LNCaP clone FGC (cell line): ENCODE measurements at regions not wholly inside any gene's neighbourhood (a gene's known extent, or its start where the extent isn't known, plus 50 kb on each side); places are given as distances from the start of the nearest gene placed in this dataset.

Source experiments
- DNase-seq: peaks from one replicate; pipeline ENCODE4 v3.0.0-alpha.2; 2011; ENCODE audit warnings: low read depth
- H3K4me3 ChIP-seq: 2 replicates; pipeline ENCODE4 v1.5.1; 2011; ENCODE audit warnings: mild to moderate bottlenecking, low read depth, low read length, control low read depth
- TF ChIP-seq, protein P1 (sequence below): IDR thresholded peaks from 2 replicates; pipeline ENCODE4 v1.5.1; 2012; ENCODE audit warnings: mild to moderate bottlenecking; ENCODE audit not compliant: control insufficient read depth, insufficient read depth; ENCODE audit errors: extremely low read depth

DNA sequence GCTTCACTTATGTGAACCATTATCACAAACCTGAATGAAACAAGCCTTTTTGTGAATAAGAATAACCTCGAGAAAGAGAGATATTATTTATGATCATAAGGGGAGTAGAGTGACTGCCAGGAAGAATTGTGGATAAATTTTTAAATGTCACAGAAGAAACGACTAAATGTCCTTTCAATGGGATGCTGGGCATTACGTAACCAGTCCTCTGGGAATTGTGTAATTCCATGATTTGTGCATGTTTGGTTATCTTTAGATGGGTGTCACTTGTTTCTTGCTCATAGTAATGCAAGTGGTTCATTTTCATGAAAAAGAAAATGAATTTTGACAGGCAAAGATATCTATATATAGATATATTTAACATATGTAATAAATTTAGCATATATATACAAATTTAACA, 379.5 kb upstream of the AGTR1 start:
- TF ChIP-seq, protein P1, sequence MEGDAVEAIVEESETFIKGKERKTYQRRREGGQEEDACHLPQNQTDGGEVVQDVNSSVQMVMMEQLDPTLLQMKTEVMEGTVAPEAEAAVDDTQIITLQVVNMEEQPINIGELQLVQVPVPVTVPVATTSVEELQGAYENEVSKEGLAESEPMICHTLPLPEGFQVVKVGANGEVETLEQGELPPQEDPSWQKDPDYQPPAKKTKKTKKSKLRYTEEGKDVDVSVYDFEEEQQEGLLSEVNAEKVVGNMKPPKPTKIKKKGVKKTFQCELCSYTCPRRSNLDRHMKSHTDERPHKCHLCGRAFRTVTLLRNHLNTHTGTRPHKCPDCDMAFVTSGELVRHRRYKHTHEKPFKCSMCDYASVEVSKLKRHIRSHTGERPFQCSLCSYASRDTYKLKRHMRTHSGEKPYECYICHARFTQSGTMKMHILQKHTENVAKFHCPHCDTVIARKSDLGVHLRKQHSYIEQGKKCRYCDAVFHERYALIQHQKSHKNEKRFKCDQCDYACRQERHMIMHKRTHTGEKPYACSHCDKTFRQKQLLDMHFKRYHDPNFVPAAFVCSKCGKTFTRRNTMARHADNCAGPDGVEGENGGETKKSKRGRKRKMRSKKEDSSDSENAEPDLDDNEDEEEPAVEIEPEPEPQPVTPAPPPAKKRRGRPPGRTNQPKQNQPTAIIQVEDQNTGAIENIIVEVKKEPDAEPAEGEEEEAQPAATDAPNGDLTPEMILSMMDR = no peak
- no peak for DNase-seq
- no peak overlapping the region for H3K4me3 ChIP-seq

DNA sequence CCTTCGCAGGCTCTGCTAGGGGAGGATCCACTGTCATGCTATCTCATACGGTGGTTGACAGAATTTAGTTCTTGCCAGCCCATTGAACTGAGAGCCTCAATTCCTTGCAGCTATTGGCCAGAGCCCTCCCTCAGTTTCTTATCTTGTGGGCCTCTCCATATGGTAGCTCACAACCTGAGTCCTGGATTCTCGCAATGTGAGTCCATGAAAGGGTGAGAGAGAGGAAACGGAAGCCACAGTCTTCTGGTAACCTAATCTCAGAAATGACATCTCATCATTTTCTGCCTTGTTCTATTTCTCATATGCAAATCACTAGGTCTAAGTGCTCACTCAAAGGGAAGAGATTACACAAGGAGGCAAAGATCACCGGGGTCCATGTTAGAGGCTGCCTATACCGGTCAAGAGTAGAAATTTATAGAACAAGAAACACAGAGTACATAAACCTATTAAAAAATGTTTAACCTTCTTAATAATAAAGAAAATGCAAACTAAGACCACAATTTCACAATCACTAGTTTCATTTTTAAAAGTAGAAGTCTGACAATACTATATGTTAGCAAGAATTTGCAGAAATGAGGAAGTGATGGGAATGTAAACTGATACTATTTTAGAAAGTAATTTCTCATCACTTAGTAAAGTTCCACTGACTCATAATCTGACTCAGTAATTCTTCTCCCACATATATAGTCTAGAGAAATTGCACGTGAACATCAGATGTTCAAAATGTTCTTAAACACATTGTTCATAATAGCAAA, 378.4 kb upstream of the AGTR1 start:
- no peak for DNase-seq
- H3K4me3 ChIP-seq = no peak overlapping the region
- TF ChIP-seq, protein P1 = no peak

DNA sequence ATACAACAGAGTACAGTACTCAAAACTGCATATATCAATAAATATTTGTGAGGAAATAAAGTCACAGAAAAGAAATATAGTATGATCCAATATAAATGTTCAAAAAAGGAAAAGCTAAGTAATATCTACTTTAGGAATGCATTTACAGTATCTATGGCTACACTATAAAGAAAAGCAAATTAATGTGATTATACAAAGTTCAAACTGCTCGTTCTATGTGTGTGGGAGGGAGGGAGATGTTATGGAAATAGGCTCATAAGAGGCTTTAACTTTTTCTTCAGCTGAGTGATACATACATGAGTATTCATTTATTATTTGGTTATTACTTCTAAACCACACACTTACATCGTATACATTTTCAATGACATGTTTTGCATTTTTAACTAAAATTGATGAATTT, 377.7 kb upstream of the AGTR1 start:
- DNase-seq = no peak
- H3K4me3 ChIP-seq = no peak overlapping the region
- TF ChIP-seq, protein P1 = no peak

DNA sequence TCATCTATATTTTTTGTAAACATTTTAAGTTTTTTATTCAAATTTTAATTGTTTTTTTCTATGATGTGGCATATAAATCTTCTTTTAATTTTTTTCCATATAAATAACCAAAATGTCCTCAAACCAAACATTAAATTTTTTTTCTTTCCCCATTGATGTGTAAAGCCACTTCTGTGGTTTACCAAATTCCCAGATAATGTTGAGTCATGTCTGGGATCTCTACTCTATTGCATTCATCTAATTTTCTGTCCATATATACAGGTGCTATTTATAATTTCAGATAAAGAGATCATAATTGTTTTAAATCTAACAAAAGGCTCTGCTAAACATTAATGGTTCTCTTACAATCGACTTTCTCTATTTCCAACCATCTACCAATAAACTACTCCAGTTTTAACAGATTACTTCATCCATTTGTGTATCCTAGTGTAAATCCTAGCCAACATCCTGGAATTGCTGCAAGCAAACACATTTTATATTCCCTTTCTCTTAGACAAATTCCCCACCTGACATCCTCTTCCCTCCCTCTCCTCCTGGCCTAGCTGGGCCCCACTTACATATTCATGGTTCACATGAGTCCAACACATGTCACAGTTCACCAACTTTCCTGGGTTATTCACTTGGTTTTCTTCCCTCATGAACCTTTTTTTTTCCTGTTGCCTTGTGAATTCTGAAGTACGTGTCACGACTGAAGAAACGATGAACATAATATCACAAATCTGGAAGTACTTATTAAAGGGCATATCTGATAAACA, 368.0 kb upstream of the AGTR1 start:
- TF ChIP-seq, protein P1 = no peak
- H3K4me3 ChIP-seq = no peak overlapping the region
- DNase-seq = no peak

DNA sequence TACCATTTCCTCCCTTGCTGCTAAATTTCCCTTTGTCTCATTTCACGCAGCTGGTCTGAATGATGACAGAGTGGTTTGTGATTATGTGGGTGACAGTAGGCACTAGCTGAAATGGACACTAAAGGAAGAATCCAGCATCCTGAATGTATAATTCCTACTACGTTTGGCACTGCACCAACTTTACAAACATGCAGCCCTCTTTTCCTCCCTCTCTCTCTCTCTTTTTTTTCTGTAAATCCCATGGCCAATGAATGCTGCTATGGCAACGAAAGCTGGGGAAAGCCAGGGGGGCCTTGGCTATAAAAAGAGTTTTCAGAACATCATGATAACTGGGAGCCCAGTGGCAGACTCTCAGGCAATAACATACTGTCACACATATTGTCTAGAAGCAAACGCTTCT, 367.2 kb upstream of the AGTR1 start:
- no peak overlapping the region for H3K4me3 ChIP-seq
- TF ChIP-seq, protein P1 = no peak
- DNase-seq = no peak

DNA sequence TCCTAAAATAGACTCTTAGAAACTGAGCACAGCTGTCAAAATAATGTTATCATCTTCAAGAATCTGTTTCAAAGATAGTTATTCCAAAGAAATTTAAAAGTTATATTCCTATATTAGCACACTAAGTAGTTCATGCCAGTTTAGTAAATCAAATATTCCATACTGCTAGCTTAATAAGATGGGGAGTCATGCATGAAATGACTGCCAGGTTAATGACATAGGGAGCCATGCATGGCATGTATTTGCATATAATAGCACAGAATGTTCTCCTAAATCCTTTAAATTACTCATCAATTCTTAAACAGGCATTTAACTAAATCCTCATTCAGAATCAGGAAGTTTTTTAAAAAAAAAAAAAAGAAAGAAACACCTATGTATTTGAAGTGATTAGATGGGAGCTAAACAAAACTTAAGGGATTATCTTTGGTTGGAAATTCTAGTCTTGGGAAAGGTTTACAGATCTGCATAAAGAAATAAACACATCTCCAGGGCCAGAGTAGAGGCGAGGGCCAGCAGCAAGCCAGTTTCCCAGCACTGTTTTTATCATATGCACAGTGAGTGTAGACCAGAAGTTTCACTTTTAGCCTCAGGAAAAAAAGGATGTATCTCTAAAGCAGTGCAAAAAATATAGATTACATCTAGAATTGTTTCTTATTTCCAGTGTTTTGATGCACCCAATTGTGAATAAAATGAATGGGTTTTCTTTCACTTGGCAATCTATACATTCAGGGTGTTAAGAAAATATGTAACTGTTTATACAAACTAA, 366.4 kb upstream of the AGTR1 start:
- no peak for DNase-seq
- TF ChIP-seq, protein P1 = no peak
- no peak overlapping the region for H3K4me3 ChIP-seq
